BLaER1 (cell line): ENCODE measurements at regions not wholly inside any gene's neighbourhood (a gene's known extent, or its start where the extent isn't known, plus 50 kb on each side); places are given as distances from the start of the nearest gene placed in this dataset.

Source experiments
- H3K27ac ChIP-seq: shearing (Covaris generic); formaldehyde crosslinking; 2 replicates; pipeline ENCODE4 v1.8.1; 2022
- H3K27me3 ChIP-seq: shearing (Covaris generic); formaldehyde crosslinking; 2 replicates; pipeline ENCODE4 v1.8.1; 2022
- H3K36me3 ChIP-seq: shearing (Covaris generic); formaldehyde crosslinking; 2 replicates; pipeline ENCODE4 v1.8.1; 2022
- H3K4me1 ChIP-seq: shearing (Covaris generic); formaldehyde crosslinking; 2 replicates; pipeline ENCODE4 v1.8.1; 2022
- H3K4me2 ChIP-seq: shearing (Covaris generic); formaldehyde crosslinking; 2 replicates; pipeline ENCODE4 v1.8.1; 2022
- H3K4me3 ChIP-seq: shearing (Covaris generic); formaldehyde crosslinking; 2 replicates; pipeline ENCODE4 v1.8.1; 2022
- H3K9ac ChIP-seq: shearing (Covaris generic); formaldehyde crosslinking; 2 replicates; pipeline ENCODE4 v1.8.1; 2022
- H3K9me3 ChIP-seq: shearing (Covaris generic); formaldehyde crosslinking; 2 replicates; pipeline ENCODE4 v1.8.1; 2022
- H4K20me1 ChIP-seq: shearing (Covaris generic); formaldehyde crosslinking; 2 replicates; pipeline ENCODE4 v1.8.1; 2022
- Cebpa-rat ChIP-seq: shearing (Covaris generic); IDR thresholded peaks from 2 replicates; pipeline ENCODE4 v1.8.1; 2022

- H3K9ac ChIP-seq = no peak overlapping the region
- no peak overlapping the region for H3K4me3 ChIP-seq
- H4K20me1 ChIP-seq = no peaks in the 10 kb centered on the region
- H3K4me2 ChIP-seq = no peak overlapping the region
- no peaks in the 10 kb centered on the region for H3K27me3 ChIP-seq
- no peak overlapping the region for H3K27ac ChIP-seq
- TF ChIP-seq Cebpa-rat = no peak
- H3K4me1 ChIP-seq = no peaks in the 10 kb centered on the region
- no peaks in the 10 kb centered on the region for H3K9me3 ChIP-seq
- no peaks in the 10 kb centered on the region for H3K36me3 ChIP-seq
These were observed 205.8 kb downstream of the PTPRU start for GRCh38 chr1:29441916-29442668.

DNA sequence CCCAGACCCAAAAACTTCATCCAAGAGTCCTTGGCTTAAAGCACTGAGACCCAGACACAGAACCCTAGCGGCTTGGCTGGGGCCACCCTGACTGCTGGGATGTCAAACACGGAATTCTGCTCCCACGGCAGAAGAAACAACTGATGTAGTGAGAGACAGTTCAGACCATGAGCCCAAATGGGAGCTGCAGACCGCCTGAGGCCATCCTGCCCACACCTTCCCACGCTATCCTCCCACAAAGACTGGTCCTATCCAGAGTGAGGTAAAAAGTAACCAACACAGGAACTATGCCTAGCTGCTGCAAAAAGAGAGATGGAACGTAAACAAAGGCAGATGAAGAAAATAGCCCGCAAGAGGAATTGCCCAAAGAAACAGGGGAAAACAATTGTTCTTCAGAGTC lies 203.3 kb downstream of the PTPRU start:
- H4K20me1 ChIP-seq = no peaks in the 10 kb centered on the region
- no peaks in the 10 kb centered on the region for H3K9me3 ChIP-seq
- H3K27me3 ChIP-seq = no peaks in the 10 kb centered on the region
- no peak for TF ChIP-seq Cebpa-rat
- no peaks in the 10 kb centered on the region for H3K4me1 ChIP-seq
- H3K27ac ChIP-seq = no peak overlapping the region
- no peak overlapping the region for H3K4me3 ChIP-seq
- no peak overlapping the region for H3K9ac ChIP-seq
- no peak overlapping the region for H3K4me2 ChIP-seq
- no peaks in the 10 kb centered on the region for H3K36me3 ChIP-seq

GRCh38 chr1:29438991-29439390 lies 202.7 kb downstream of the PTPRU start:
- no peaks in the 10 kb centered on the region for H3K9me3 ChIP-seq
- no peak overlapping the region for H3K27ac ChIP-seq
- H3K4me1 ChIP-seq = no peaks in the 10 kb centered on the region
- H4K20me1 ChIP-seq = no peaks in the 10 kb centered on the region
- no peak overlapping the region for H3K4me2 ChIP-seq
- no peaks in the 10 kb centered on the region for H3K36me3 ChIP-seq
- TF ChIP-seq Cebpa-rat = no peak
- H3K4me3 ChIP-seq = no peak overlapping the region
- no peaks in the 10 kb centered on the region for H3K27me3 ChIP-seq
- H3K9ac ChIP-seq = no peak overlapping the region

GRCh38 chr1:29437946-29438345 lies 201.6 kb downstream of the PTPRU start:
- no peak overlapping the region for H3K27ac ChIP-seq
- no peak overlapping the region for H3K9ac ChIP-seq
- H3K36me3 ChIP-seq = no peaks in the 10 kb centered on the region
- no peaks in the 10 kb centered on the region for H3K9me3 ChIP-seq
- H3K27me3 ChIP-seq = no peaks in the 10 kb centered on the region
- H3K4me1 ChIP-seq = no peaks in the 10 kb centered on the region
- no peak for TF ChIP-seq Cebpa-rat
- no peak overlapping the region for H3K4me2 ChIP-seq
- no peak overlapping the region for H3K4me3 ChIP-seq
- no peaks in the 10 kb centered on the region for H4K20me1 ChIP-seq

DNA sequence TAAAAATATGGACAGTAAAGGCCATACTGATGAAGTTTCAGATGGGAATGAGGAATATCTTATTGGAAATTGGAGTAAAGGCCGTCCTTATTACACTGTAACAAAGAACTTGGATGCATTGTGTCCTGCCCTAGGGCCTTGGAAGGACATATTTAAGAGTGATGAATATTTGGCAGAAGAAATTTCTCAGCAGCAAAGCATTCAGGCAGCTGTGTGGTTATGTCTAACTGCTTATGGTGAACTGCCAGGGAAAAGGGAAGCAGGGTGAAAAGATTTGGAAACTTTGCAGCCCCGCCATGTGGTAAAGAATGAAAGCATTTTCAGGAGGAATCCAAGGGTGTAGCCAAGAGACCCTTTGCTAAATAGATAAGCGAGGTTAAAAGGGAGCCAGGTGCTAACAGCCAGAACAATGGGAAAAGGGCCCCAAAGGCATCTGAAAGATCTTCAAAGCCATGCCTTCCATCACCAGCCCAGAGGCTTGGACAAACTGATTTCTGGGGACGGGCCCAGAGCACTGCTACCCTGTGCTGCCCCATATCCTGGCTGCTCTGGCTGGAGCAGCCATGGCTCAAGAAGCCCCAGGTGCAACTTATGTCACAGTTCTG lies 200.0 kb downstream of the PTPRU start:
- Histone ChIP-seq H3K36me3 (no peaks in the 10 kb centered on the region), H3K9me3 (0 out of 2 replicates have a peak, but pooled peaks cover 3% of the 10 kb centered on the region), H4K20me1 (no peaks in the 10 kb centered on the region), H3K27ac (no peak overlapping the region), H3K4me1 (no peaks in the 10 kb centered on the region), H3K4me3 (no peak overlapping the region), H3K27me3 (no peaks in the 10 kb centered on the region), H3K9ac (no peak overlapping the region), H3K4me2 (no peak overlapping the region)
- no peak for TF ChIP-seq Cebpa-rat

- H3K4me1 ChIP-seq = no peaks in the 10 kb centered on the region
- no peak overlapping the region for H3K4me2 ChIP-seq
- no peaks in the 10 kb centered on the region for H3K36me3 ChIP-seq
- H4K20me1 ChIP-seq = no peaks in the 10 kb centered on the region
- H3K27me3 ChIP-seq = no peaks in the 10 kb centered on the region
- H3K27ac ChIP-seq = no peak overlapping the region
- H3K4me3 ChIP-seq = no peak overlapping the region
- peak; percentile 48; the same call in 1 of the 2 replicates for TF ChIP-seq Cebpa-rat
- H3K9me3 ChIP-seq = 0 out of 2 replicates have a peak, but pooled peaks cover 10% of the 10 kb centered on the region
- H3K9ac ChIP-seq = no peak overlapping the region
These were observed 197.5 kb downstream of the PTPRU start for GRCh38 chr1:29433830-29434229.

GRCh38 chr1:29431138-29431537 lies 194.8 kb downstream of the PTPRU start:
- Histone ChIP-seq H3K4me1 (no peaks in the 10 kb centered on the region), H3K9me3 (0 out of 2 replicates have a peak, but pooled peaks cover 10% of the 10 kb centered on the region), H3K27me3 (no peaks in the 10 kb centered on the region), H3K9ac (no peak overlapping the region), H3K4me3 (no peak overlapping the region), H4K20me1 (no peaks in the 10 kb centered on the region), H3K4me2 (no peak overlapping the region), H3K27ac (no peak overlapping the region), H3K36me3 (no peaks in the 10 kb centered on the region)
- no peak for TF ChIP-seq Cebpa-rat

DNA sequence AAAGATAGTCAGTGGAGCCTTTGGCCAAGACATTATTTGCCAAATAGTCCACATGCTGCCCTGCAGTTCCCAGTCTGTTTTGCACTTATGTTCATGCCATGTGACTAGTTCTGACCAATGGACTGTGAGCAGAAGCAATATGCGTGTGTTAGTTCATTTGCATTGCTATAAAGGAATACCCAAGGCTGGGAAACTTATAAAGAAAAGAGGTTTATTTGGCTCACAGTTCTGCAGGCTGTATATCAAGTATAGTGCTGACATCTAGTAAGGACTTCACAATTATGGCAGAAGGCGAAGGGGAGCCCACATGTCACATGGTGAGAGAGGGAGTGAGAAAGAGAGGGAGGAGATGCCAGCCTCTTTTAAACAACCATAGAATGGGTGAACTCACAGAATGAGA lies 193.3 kb downstream of the PTPRU start:
- Histone ChIP-seq H3K27me3 (no peaks in the 10 kb centered on the region), H3K36me3 (no peaks in the 10 kb centered on the region), H3K27ac (no peak overlapping the region), H3K4me1 (peaks cover 3% of the 10 kb centered on the region), H3K4me3 (no peak overlapping the region), H4K20me1 (no peaks in the 10 kb centered on the region), H3K9ac (no peak overlapping the region), H3K4me2 (no peak overlapping the region), H3K9me3 (0 out of 2 replicates have a peak, but pooled peaks cover 10% of the 10 kb centered on the region)
- TF ChIP-seq Cebpa-rat = no peak

GRCh38 chr1:29428997-29429396 lies 192.7 kb downstream of the PTPRU start:
- H3K4me2 ChIP-seq = no peak overlapping the region
- peaks cover 10% of the 10 kb centered on the region for H3K4me1 ChIP-seq
- no peaks in the 10 kb centered on the region for H3K27me3 ChIP-seq

GRCh38 chr1:29428280-29428615 lies 191.9 kb downstream of the PTPRU start:
- H4K20me1 ChIP-seq = no peaks in the 10 kb centered on the region
- H3K4me1 ChIP-seq = peaks cover 12% of the 10 kb centered on the region
- no peak overlapping the region for H3K4me2 ChIP-seq
- TF ChIP-seq Cebpa-rat = no peak
- 0 out of 2 replicates have a peak, but pooled peaks cover 10% of the 10 kb centered on the region for H3K9me3 ChIP-seq
- H3K4me3 ChIP-seq = no peak overlapping the region
- H3K27ac ChIP-seq = no peak overlapping the region
- no peaks in the 10 kb centered on the region for H3K36me3 ChIP-seq
- no peak overlapping the region for H3K9ac ChIP-seq
- no peaks in the 10 kb centered on the region for H3K27me3 ChIP-seq

More at GRCh38 chr1:29428997-29429396, 192.7 kb downstream of the PTPRU start:
- Histone ChIP-seq H3K9me3 (0 out of 2 replicates have a peak, but pooled peaks cover 10% of the 10 kb centered on the region), H3K9ac (no peak overlapping the region), H3K36me3 (no peaks in the 10 kb centered on the region), H3K4me3 (no peak overlapping the region), H4K20me1 (no peaks in the 10 kb centered on the region), H3K27ac (no peak overlapping the region)
- TF ChIP-seq Cebpa-rat = no peak
